HG03064 (cell line): ENCODE measurements at regions not wholly inside any gene's neighbourhood (a gene's known extent, or its start where the extent isn't known, plus 50 kb on each side); places are given as distances from the start of the nearest gene placed in this dataset.
"Not testable (repeated sequence)": the region's sequence is repeated elsewhere in the genome, so short reads cannot be mapped to it uniquely, and the experiment has no call there.

Experiments used
- ATAC-seq: cut with Tn5 transposase; IDR thresholded peaks from one replicate; pipeline ENCODE4 v1.9.1; 2021; ENCODE audit warnings: low read depth; ENCODE audit not compliant: unreplicated experiment

DNA sequence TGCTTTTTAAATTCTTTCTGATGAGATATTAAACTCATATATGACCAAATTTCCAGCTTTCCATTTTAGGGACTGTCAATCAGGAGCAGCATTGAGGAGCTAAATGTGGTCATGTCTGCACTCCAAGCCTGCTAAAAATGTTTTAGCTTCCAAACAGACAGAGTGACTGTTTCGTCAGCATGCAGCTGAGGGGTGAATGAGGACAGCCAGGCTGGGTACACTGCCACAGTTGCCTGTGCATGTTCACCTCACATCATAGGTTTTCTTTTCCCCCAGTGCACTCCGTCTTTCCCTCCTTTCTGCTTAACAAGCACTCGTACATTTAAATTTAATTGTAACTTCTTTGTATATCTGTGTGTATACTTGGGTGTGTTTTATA lies 138.1 kb downstream of the ARRDC3 start:
- ATAC-seq = no peak

DNA sequence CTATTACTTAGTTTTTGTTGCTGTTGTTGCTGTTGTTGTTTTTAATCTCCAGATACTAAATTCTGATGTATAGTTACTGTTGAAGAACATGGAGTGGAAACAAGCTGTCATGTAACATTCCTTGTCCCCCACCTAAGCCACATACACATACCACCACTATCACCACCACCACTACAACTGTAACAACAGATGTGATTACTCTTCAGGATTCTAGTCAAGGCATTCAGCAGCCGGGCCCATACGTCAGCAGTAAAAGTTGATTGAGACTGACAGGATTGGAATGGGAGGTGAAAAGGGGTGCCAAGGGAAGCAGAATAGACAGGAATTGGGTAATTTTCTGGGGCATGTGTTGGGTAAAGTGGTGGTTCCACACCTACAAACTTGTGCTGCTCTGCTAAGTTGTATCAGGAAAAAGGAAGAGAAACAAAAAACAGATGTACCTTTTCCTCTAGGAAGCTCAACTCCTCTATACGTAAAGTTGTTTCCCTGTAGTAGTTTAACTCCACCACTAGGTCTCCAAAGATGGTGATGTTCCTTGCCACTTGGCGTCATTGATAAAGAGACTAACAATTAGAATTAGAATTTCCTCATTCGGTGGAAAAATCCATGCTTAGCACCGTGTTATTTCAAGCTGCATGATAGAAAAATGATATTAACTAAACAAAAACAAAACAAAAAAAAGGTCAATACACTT lies 138.6 kb downstream of the ARRDC3 start:
- no peak for ATAC-seq

DNA sequence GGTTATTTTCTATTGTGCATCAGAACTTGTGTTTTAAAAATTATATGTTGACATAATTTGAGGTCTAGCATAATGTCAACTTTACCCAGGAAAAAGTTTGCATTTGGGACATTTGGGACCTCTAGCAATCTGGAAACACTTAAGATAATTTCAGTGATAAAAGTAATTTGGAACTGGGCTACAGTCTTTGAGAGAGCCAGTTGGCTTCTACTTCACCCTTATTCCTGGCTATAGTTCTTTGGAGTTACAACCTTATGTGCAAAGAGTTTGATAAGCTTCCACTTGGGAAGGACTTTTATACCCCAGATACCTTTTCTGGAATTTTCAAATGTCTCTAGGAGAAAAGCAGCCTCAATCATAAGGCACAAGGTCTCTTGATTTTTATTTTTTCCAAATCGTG lies 139.3 kb downstream of the ARRDC3 start:
- ATAC-seq = no peak

DNA sequence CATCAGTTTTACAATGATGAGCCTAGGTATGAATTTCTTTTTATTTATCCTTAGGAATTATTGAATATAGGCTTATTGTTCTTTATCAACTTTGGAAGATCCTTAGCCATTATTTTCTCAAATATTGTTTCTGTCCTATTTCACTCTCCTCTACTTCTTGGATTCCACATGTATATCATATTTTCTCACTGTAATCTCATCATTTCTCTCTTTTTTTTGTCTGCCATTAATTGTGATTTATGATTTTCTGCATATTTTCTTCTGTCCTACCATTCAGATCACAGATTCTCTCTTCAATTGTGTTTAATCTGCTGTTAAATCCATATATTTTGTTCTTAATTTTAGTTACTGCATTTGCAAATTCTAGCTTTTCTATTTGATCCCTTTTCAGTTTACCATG lies 139.8 kb downstream of the ARRDC3 start:
- ATAC-seq = no peak

DNA sequence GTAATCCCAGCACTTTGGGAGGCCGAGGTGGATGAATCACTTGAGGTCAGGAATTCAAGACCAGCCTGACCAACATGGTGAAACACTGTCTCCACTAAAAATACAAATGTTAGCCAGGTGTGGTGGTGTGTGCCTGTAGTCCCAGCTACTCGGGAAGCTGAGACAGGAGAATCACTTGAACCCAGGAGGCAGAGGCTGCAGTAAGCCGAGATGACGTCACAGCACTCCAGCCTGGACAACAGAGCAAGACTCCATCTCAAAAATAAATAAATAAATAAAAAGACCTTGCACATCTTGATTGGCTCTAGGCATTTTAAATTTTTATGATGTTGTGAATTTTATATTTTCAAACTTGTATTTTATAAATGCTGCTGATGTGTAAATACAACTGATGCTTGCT lies 141.7 kb downstream of the ARRDC3 start:
- not testable (repeated sequence) for ATAC-seq

DNA sequence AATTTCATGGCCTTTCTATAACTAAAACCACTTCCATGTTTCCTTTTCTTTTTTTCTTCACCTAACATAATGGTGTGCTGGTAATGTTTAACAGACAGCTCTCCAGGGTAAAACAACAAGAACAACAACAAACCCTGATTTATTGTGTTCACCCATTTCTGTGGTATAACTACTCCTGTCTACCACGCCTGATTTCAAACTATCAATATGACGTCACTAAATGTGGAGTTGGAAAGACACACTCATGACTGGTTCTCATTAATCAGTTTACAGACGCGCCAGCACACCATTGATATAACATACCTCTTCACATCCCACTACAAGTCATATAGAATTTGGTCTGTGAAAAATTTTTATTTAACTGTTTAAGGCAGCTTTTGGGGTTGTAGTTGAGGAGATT lies 142.9 kb downstream of the ARRDC3 start:
- ATAC-seq = no peak

DNA sequence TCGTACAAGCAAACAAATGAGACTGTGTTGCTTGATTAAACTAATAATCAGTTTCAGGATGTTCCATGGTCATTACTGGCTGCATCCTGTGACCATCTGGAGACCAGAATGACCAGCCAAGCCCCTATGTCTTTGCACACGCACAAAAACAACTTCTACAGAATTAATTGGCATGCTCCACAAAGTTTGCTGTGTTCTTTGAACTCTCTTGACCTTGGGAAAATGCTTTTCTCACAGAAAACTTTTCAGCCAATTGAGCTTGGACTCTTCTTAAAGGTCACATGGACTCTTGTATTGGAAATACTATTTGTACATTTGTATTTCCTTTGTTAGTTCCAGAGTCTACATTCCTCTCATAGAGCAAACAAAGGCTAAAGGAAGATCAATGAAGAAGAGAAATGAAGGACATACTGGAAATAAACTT lies 147.8 kb downstream of the ARRDC3 start:
- ATAC-seq = no peak

DNA sequence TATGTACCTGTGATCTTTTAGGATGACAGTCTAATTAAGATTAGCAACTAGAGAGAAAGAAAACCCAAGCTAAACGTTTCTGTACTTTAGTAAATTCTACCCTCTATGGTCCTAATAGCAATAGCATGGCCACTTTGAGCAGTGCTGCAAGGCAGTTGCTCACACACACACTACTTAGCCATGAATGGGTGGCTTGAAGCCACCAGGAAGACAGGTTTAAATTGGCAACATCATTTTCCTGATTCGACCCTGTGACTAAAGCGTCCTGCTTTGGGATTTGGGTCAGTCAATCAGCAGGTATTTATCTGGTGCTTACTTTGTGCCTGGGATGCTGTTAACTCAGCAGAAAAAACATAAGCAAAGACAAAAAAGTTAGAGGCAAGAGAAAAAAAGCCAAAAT lies 150.6 kb downstream of the ARRDC3 start:
- no peak for ATAC-seq

DNA sequence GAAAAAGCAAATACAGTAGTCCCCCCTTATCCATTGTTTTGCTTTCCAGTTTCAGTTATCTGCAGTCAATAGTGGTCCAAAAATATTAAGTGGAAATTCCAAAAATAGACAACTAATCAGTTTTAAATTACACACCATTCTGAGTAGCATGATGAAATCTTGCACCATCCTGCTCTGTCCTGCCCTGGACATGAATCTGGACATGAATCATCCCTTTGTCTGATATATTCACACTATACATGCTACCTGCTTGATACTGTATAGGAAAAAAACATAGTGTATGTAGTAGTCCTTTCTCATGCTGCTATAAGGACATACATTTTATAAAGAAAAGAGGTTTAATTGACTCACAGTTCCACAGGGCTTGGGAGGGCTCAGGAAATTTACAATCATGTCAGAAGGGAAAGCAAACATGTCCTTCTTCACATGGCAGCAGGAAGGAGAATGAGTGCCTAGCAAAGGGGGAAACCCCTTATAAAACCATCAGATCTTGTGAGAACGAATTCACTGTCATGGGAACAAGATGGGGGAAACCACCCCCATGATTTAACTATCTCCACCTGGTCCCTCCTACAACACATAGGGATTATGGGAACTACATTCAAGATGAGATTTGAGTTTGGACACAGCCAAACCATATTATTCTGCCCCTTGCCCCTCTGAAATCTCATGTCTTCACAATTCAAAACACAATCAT lies 153.9 kb downstream of the ARRDC3 start:
- no peak for ATAC-seq

DNA sequence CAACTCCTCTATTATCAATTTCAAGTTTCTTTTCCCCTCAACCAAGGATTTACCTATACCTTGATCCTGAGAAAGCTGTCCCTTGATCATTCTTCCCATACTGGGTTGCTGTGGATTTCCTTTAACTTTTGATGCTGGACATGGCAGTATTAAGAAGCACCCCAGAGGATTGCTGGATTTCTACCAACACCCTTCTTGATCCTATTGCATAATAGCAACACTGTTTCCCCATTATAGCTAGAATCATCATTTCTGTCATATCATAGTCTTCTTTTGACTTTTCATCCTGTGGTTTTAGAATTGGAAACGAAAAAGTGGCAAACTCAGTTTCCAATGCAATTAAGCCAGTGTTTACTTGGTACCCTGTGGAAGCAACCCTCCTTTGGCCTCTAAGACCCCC lies 154.9 kb downstream of the ARRDC3 start:
- no peak for ATAC-seq

DNA sequence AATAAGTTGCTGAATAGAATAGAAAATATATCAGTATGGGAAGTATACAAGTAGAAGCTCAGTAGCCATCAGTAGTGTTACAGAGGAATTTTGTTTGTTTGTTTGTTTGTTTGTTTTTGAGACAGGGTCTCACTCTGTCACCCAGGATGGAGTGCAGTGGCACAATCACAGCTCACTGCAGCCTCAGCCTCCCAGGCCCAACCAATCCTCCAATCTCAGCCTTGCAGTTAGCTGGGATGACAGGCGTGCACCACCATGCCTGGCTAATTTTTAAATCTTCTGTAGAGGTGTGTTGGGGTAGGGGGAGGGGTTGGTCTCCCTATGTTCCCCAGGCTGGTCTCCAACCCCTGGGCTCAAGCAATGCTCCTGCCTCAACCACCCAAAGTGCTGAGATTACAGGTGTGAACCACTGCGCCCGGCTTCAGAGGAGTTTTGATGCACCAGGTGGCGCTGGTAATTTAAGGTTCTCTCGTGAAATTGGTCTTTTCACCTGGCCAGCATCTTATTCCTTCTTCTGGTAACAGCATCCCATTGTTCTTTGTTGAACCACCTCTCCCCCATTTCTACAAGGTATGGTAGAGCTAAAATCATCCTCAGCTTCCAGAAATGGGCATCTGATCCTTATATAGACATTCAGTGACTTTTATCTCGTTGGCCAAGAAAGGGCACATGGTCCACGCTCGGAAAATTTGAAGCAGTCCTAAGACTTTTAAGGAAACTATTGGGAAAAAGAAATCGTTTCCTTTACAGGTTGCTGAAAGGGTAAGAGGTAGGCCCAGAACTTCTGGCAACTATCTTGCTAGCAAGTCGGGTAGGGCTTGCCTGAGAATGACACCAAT lies 157.1 kb downstream of the ARRDC3 start:
- no peak for ATAC-seq

DNA sequence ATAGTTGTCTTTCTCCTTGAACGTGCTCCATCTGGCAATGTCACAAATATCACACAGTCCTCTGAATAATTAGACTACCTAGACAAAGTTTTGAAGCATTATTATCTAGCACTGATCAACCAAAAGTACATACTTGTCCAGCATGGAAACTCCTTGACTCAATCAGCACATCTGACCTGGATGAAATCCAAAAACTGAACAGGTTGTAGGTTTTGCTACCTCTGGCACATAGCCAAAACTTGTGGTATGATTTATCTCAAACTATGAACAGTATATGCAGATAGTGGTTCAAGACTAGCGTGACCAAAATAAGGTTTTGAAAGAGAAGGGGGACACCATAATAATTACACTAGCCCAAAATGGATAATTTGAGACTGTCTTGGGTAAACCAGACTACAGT lies 158.1 kb downstream of the ARRDC3 start:
- no peak for ATAC-seq

DNA sequence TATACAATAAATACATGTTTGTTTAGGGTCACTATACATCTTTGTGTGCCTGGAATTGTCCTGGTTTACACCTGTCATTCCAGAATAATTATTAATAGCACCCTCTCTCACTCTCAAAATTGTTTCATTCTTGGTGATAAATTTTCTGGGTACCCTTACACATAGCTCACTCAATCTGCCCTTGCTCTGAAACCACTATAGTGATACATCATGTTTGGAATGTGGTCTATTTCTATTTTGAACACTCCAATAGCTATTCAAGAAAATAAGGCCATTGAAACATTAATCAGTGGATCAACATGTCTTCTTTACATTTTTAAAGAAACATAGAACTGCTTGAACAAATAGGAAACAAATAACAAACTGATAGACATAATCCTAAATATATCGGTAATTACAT lies 158.7 kb downstream of the ARRDC3 start:
- ATAC-seq = no peak

DNA sequence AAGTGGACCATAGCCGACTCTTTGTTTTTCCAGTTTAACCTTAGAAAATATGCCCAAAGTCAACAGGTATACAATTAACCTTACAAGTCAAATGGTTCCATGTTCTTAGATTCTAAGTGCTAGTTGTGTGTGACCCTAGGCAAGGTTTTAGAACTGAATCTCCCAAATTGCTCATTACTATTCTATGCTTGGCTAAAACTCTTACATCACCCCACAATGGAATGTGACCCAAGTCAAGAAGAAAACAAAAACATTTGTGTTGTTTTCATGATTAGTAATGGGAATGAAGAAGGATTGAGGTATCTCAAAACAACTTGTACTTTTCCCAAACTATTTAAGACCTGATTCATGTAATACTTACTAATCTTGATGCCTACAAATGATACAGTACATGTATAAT lies 159.2 kb downstream of the ARRDC3 start:
- no peak for ATAC-seq

DNA sequence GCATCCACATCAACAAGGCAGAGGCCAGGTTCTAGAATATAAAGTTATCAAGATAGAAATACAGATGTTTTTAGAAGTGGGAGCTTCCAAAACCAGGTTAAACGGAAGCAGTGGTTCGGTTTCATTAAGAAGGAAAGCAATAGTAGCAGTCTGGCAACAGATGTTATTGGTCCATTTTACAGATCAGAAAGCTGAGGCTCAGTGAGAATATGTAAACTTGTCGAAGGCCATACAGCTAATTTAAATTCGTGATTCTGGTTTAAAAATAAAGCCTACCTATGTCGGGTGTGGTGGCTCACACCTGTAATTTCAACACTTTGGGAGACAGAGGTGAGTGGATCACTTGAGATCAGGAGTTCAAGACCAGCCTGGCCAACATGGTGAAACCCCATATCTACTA lies 160.6 kb downstream of the ARRDC3 start:
- ATAC-seq = no peak

DNA sequence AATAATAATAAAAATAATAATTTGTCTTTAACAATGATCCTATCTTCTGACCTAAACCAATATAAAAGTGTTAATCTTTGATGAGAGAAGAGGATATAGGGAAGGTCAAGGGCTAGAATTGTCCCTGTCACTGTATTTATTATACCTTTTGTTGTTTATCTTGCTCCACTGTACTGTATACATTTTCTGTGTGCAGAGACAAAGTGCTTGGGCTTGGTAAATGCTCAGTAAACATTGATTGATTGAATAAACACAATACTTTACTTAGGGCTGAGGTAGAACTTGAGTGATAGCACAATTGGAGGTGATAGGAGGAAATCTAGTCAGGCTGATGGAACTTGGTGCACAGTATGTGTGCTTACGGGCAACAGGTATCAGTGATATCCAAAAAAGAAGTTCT lies 161.2 kb downstream of the ARRDC3 start:
- ATAC-seq = no peak

DNA sequence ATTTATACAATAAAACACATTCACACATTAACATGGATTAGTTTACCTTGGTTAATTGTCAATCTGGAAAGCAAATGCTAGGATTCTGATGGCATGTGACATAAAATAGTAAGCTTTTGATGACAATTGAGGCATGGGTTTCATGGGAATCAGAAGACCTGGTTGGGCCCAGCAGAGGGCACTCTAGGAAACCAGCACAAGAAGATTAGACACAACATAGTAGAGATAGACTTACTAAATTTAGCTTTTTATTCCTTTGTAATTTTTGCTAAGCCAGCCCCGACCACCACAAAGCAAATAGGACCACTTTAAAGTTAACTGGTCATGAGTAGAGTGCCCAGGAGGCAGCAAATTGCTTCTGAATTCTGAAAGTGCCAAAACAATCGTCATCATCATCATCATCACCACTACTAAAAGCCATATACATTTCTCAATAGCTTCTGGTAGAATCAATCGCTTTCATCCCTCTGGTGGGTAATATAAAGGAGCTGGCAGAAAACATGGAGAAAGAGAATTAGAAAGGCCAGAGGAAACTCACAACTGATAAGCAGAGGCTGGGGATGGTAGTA lies 163.2 kb downstream of the ARRDC3 start:
- ATAC-seq = no peak

DNA sequence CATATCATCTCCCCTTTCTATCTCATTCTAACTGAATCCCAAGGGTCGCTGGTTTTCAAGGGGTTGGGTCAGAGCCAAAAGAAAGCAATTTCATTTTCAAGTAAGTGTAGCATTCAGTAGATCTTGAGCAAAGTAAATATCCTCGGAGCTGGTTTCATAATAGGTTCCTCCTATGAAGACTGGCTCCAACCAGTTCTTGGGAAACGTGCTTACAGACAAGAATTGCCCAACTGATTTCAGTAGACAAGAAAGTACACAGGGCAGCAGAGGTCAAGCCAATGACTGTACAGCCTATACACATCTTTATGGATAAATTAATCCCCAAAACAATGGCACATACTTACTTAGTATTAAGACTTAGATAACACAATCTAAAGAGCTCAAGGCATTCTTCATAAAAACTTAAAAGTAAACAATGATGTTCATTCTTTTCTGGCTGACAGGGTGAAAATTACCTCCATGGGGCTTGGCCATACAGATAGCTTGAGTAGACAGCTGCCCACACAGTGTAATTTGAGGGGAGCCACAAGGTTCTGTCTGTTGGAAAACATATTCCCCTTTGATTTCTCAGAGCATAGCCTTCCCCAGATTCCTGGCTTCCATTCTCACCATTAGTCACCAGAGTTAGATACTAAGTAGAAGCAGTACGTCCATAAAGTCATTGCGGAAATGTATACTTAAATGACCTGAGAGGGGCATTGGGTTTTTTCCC lies 163.9 kb downstream of the ARRDC3 start:
- ATAC-seq = no peak

DNA sequence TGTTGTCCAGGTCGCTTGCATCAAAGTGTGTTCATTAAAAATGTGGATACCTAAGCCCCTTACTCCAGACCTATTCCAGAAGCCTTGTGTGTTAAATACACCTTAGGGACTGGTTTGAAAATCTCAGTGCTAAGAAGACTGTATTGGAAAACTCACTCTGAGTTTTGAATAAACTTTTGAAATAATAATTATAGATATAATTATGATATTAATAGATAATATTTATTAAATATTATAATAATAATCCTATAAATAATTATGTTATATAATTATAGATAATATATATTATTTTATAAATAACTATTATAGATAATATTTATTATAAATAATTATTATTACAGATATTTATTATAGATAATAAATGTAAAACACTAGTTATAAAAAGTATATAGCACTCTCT lies 165.3 kb downstream of the ARRDC3 start:
- no peak for ATAC-seq

DNA sequence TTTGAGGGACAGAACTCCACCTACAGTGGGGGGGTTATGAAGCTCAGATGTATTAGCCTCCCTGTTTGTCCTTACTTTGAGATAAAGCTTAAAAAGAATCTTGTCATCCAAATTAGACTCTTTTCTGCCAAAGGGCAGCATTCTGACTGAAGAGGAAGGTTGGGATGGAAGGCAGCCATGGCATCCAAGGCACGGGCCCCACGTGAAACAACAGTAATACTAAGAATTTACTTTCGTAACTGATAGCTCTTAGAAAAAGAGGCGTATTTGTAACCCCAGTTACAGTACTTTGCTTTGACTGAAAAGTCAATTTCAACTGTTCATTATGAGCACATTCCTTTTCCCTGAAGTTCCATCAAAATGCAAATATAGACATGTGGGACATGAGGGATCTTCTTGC lies 168.5 kb downstream of the ARRDC3 start:
- no peak for ATAC-seq
